ENCODE measurements at regions not wholly inside any gene's neighbourhood (a gene's known extent, or its start where the extent isn't known, plus 50 kb on each side); places are given as distances from the start of the nearest gene placed in this dataset.

GRCh38 chr22:47291565-47292495, 529.4 kb downstream of the TBC1D22A start:
- DNase-seq (ENCODE audit: low read depth), result no peak

- no peak for DNase-seq (ENCODE audit: low read depth)
These were observed 528.4 kb downstream of the TBC1D22A start for GRCh38 chr22:47290706-47291430.

GRCh38 chr22:47289336-47289985, 527.0 kb downstream of the TBC1D22A start:
- DNase-seq (ENCODE audit: low read depth), result no peak

GRCh38 chr22:47288680-47289079, 526.2 kb downstream of the TBC1D22A start:
- no peak for DNase-seq (ENCODE audit: low read depth)

- no peak for DNase-seq (ENCODE audit: low read depth)
These were observed 525.1 kb downstream of the TBC1D22A start for GRCh38 chr22:47287516-47287915.

- no peak for DNase-seq (ENCODE audit: low read depth)
These were observed 524.1 kb downstream of the TBC1D22A start for GRCh38 chr22:47286590-47286989.

- no peak for DNase-seq (ENCODE audit: low read depth)
These were observed 523.5 kb downstream of the TBC1D22A start for GRCh38 chr22:47285981-47286380.

GRCh38 chr22:47284822-47285221, 522.4 kb downstream of the TBC1D22A start:
- DNase-seq (ENCODE audit: low read depth), result no peak

GRCh38 chr22:47284360-47284759, 521.9 kb downstream of the TBC1D22A start:
- DNase-seq (ENCODE audit: low read depth), result no peak

- no peak for DNase-seq (ENCODE audit: low read depth)
These were observed 521.3 kb downstream of the TBC1D22A start for GRCh38 chr22:47283616-47284270.

GRCh38 chr22:47282851-47283250, 520.4 kb downstream of the TBC1D22A start:
- no peak for DNase-seq (ENCODE audit: low read depth)

GRCh38 chr22:47282366-47282765, 519.9 kb downstream of the TBC1D22A start:
- no peak for DNase-seq (ENCODE audit: low read depth)

GRCh38 chr22:47281126-47282106, 519.0 kb downstream of the TBC1D22A start:
- DNase-seq (ENCODE audit: low read depth), result peak; percentile 53

- no peak for DNase-seq (ENCODE audit: low read depth)
These were observed 517.9 kb downstream of the TBC1D22A start for GRCh38 chr22:47280301-47280700.

- no peak for DNase-seq (ENCODE audit: low read depth)
These were observed 517.3 kb downstream of the TBC1D22A start for GRCh38 chr22:47279746-47280145.

GRCh38 chr22:47279337-47279736, 516.9 kb downstream of the TBC1D22A start:
- DNase-seq (ENCODE audit: low read depth), result no peak

GRCh38 chr22:47278655-47279054, 516.2 kb downstream of the TBC1D22A start:
- no peak for DNase-seq (ENCODE audit: low read depth)

GRCh38 chr22:47277531-47277930, 515.1 kb downstream of the TBC1D22A start:
- DNase-seq (ENCODE audit: low read depth), result no peak

- no peak for DNase-seq (ENCODE audit: low read depth)
These were observed 514.5 kb downstream of the TBC1D22A start for GRCh38 chr22:47276991-47277390.

GRCh38 chr22:47276450-47276820, 514.0 kb downstream of the TBC1D22A start:
- DNase-seq (ENCODE audit: low read depth), result no peak
